ENCODE measurements at regions not wholly inside any gene's neighbourhood (a gene's known extent, or its start where the extent isn't known, plus 50 kb on each side); places are given as distances from the start of the nearest gene placed in this dataset.

- Mint-ChIP-seq H3K36me3 (ENCODE audit: insufficient read depth, unreplicated experiment) (no peaks in the 10 kb centered on the region), H3K4me1 (ENCODE audit: insufficient read depth, unreplicated experiment) (no peaks in the 10 kb centered on the region), H3K27me3 (ENCODE audit: insufficient read depth, unreplicated experiment) (no peaks in the 10 kb centered on the region), H3K9me3 (ENCODE audit: unreplicated experiment) (no peaks in the 10 kb centered on the region), H3K27ac (ENCODE audit: low read depth, unreplicated experiment) (no peak overlapping the region), H3K4me3 (ENCODE audit: unreplicated experiment) (no peak overlapping the region)
- TF ChIP-seq CTCF (IDR thresholded peaks at IDR 0.05; ENCODE audit: unreplicated experiment) = no peak
- no peak for DNase-seq (ENCODE audit: unreplicated experiment)
- no TSS peak for BruUV-seq (replicated peaks)
- ChIA-PET POLR2A (no interaction called here), CTCF (interaction anchor here (1.4 kb wide), 1 partner anchor 15 kb away, joined by 4 read pairs; no protein-coding TSS in a partner anchor)
- intact Hi-C loops (cut with micrococcal nuclease) = loop anchor here (10.0 kb wide), 1 partner anchor 96 kb away; no protein-coding TSS in a partner anchor
Observed at GRCh38 chr5:14090755-14091154, 52.4 kb upstream of the TRIO start.

- BruUV-seq (replicated peaks) = no TSS peak
- no peaks in the 10 kb centered on the region for H3K36me3 Mint-ChIP-seq (ENCODE audit: insufficient read depth, unreplicated experiment)
- intact Hi-C loops (cut with micrococcal nuclease) = loop anchor here (10.0 kb wide), 1 partner anchor 95 kb away; no protein-coding TSS in a partner anchor
- H3K9me3 Mint-ChIP-seq (ENCODE audit: unreplicated experiment) = no peaks in the 10 kb centered on the region
- no peak overlapping the region for H3K27ac Mint-ChIP-seq (ENCODE audit: low read depth, unreplicated experiment)
- H3K4me1 Mint-ChIP-seq (ENCODE audit: insufficient read depth, unreplicated experiment) = no peaks in the 10 kb centered on the region
- no peak for DNase-seq (ENCODE audit: unreplicated experiment)
- no peak overlapping the region for H3K4me3 Mint-ChIP-seq (ENCODE audit: unreplicated experiment)
- ChIA-PET CTCF (interaction anchor here (0.6 kb wide), 1 partner anchor 36 kb away, joined by 3 read pairs; no protein-coding TSS in a partner anchor), POLR2A (interaction anchor here (0.6 kb wide), 1 partner anchor 10 kb away, joined by 3 read pairs; no protein-coding TSS in a partner anchor)
- TF ChIP-seq CTCF (IDR thresholded peaks at IDR 0.05; ENCODE audit: unreplicated experiment) = no peak
- H3K27me3 Mint-ChIP-seq (ENCODE audit: insufficient read depth, unreplicated experiment) = no peaks in the 10 kb centered on the region
Observed at GRCh38 chr5:14090290-14090689, 52.9 kb upstream of the TRIO start.

- Mint-ChIP-seq H3K4me3 (ENCODE audit: unreplicated experiment) (no peak overlapping the region), H3K4me1 (ENCODE audit: insufficient read depth, unreplicated experiment) (no peaks in the 10 kb centered on the region), H3K27ac (ENCODE audit: low read depth, unreplicated experiment) (no peak overlapping the region), H3K27me3 (ENCODE audit: insufficient read depth, unreplicated experiment) (no peaks in the 10 kb centered on the region), H3K9me3 (ENCODE audit: unreplicated experiment) (no peaks in the 10 kb centered on the region), H3K36me3 (ENCODE audit: insufficient read depth, unreplicated experiment) (no peaks in the 10 kb centered on the region)
- ChIA-PET CTCF (no interaction called here), POLR2A (interaction anchor here (0.6 to 0.7 kb wide), 2 partner anchors 12 to 244 kb away, joined by 3 read pairs; no protein-coding TSS in a partner anchor)
- no peak for TF ChIP-seq CTCF (IDR thresholded peaks at IDR 0.05; ENCODE audit: unreplicated experiment)
- BruUV-seq (replicated peaks) = no TSS peak
- no peak for DNase-seq (ENCODE audit: unreplicated experiment)
- intact Hi-C loops (cut with micrococcal nuclease) = no loop called here
Observed at GRCh38 chr5:14089198-14089597, 53.9 kb upstream of the TRIO start.

GRCh38 chr5:14086261-14086660 is 56.9 kb upstream of the TRIO start:
- no peaks in the 10 kb centered on the region for H3K27me3 Mint-ChIP-seq (ENCODE audit: insufficient read depth, unreplicated experiment)
- H3K4me1 Mint-ChIP-seq (ENCODE audit: insufficient read depth, unreplicated experiment) = no peaks in the 10 kb centered on the region
- TF ChIP-seq CTCF (IDR thresholded peaks at IDR 0.05; ENCODE audit: unreplicated experiment) = no peak
- H3K36me3 Mint-ChIP-seq (ENCODE audit: insufficient read depth, unreplicated experiment) = no peaks in the 10 kb centered on the region
- CTCF ChIA-PET = no interaction called here
- H3K27ac Mint-ChIP-seq (ENCODE audit: low read depth, unreplicated experiment) = no peak overlapping the region
- no peak overlapping the region for H3K4me3 Mint-ChIP-seq (ENCODE audit: unreplicated experiment)
- H3K9me3 Mint-ChIP-seq (ENCODE audit: unreplicated experiment) = no peaks in the 10 kb centered on the region
- DNase-seq (ENCODE audit: unreplicated experiment) = peak; percentile 35
- BruUV-seq (replicated peaks) = no TSS peak
- POLR2A ChIA-PET = no interaction called here
- intact Hi-C loops (cut with micrococcal nuclease) = no loop called here

Measured in MCF 10A (cell line).